Keratinocyte (primary cell): ENCODE measurements at regions not wholly inside any gene's neighbourhood (a gene's known extent, or its start where the extent isn't known, plus 50 kb on each side); places are given as distances from the start of the nearest gene placed in this dataset.

Experiments used
- DNase-seq: peaks from one replicate; pipeline ENCODE4 v3.0.0-alpha.2; 2011; ENCODE audit warnings: low read depth, missing footprints, low spot score
- FAIRE-seq: peaks from 2 replicates; lab custom pipeline; 2011; peaks lifted over from hg19 to GRCh38; lab: Jason Lieb, UNC
- H2AFZ ChIP-seq: 2 replicates; pipeline ENCODE4 v1.6.0; 2012; ENCODE audit warnings: low read length, control low read depth, inconsistent platforms; ENCODE audit not compliant: control insufficient read depth
- H3K27ac ChIP-seq: 2 replicates; pipeline ENCODE4 v1.5.1; 2011; ENCODE audit warnings: low read length; ENCODE audit not compliant: control insufficient read depth, insufficient read depth
- H3K27me3 ChIP-seq: 3 replicates; pipeline ENCODE4 v1.6.0; 2011; ENCODE audit warnings: low read length; ENCODE audit not compliant: control insufficient read depth, insufficient read depth; ENCODE audit errors: extremely low read depth
- H3K36me3 ChIP-seq, 2 experiments: 2 replicates in 1 of 2; 3 replicates in 1 of 2; pipeline ENCODE4 v1.5.1; 2011; ENCODE audit warnings: low read length in 2 of 2, mild to moderate bottlenecking in 1 of 2; ENCODE audit not compliant: control insufficient read depth in 2 of 2, insufficient read depth in 2 of 2; ENCODE audit errors: extremely low read depth in 1 of 2
- H3K4me1 ChIP-seq: 3 replicates; pipeline ENCODE4 v1.5.1; 2011; ENCODE audit warnings: low read length; ENCODE audit not compliant: control insufficient read depth, insufficient read depth; ENCODE audit errors: extremely low read depth
- H3K4me2 ChIP-seq: 3 replicates; pipeline ENCODE4 v1.6.0; 2011; ENCODE audit warnings: low read depth, low read length; ENCODE audit not compliant: control insufficient read depth, insufficient read depth; ENCODE audit errors: extremely low read depth
- H3K4me3 ChIP-seq, 3 experiments: fragments of 200-600 bp in 1 of 3; sonication (generic) in 1 of 3; 2 replicates in 2 of 3; 3 replicates in 1 of 3; pipeline ENCODE4 v1.5.1; 2011 to 2016; ENCODE audit warnings: low read length in 3 of 3, mild to moderate bottlenecking in 3 of 3, control low read depth in 2 of 3, inconsistent platforms in 1 of 3, low read depth in 1 of 3, mixed read lengths in 1 of 3, mixed run types in 1 of 3, moderate library complexity in 1 of 3; ENCODE audit not compliant: control insufficient read depth in 2 of 3, insufficient read depth in 2 of 3; ENCODE audit errors: extremely low read depth in 1 of 3
- H3K79me2 ChIP-seq: 2 replicates; pipeline ENCODE4 v1.6.0; 2012; ENCODE audit warnings: low read length; ENCODE audit not compliant: control insufficient read depth, insufficient read depth
- H3K9ac ChIP-seq: 3 replicates; pipeline ENCODE4 v1.6.0; 2011; ENCODE audit warnings: low read length; ENCODE audit not compliant: control insufficient read depth, insufficient read depth; ENCODE audit errors: extremely low read depth
- H3K9me1 ChIP-seq: 3 replicates; pipeline ENCODE4 v1.6.0; 2011; ENCODE audit warnings: low read length; ENCODE audit not compliant: control insufficient read depth, insufficient read depth; ENCODE audit errors: extremely low read depth
- H3K9me3 ChIP-seq: 2 replicates; pipeline ENCODE4 v1.5.1; 2012; ENCODE audit warnings: low read depth, low read length; ENCODE audit not compliant: control insufficient read depth
- H4K20me1 ChIP-seq: 3 replicates; pipeline ENCODE4 v1.6.0; 2011; ENCODE audit warnings: low read length; ENCODE audit not compliant: control insufficient read depth, insufficient read depth; ENCODE audit errors: extremely low read depth
- EZH2 ChIP-seq: IDR thresholded peaks from one replicate; pipeline ENCODE4 v1.6.1; 2012; ENCODE audit warnings: inconsistent platforms, mild to moderate bottlenecking, low read length, moderate library complexity
- dilution Hi-C: fragments of 300-500 bp; cut with MboI; formaldehyde crosslinking; loops from one replicate; pipeline ENCODE4 v1.7.0; 2020; ENCODE audit warnings: low sequenced_read_pairs; ENCODE audit not compliant: extremely low pct_ligation_motif_present
- TF ChIP-seq, protein P1 (sequence below), 3 experiments: IDR thresholded peaks in 1 of 3; conservative IDR thresholded peaks in 1 of 3; optimal IDR thresholded peaks in 1 of 3; 2 replicates in 2 of 3; 3 replicates in 1 of 3; pipeline versions ENCODE3 to v1.5.1; 2011; ENCODE audit warnings: low read length in 3 of 3, mild to moderate bottlenecking in 3 of 3, moderate library complexity in 2 of 3, control low read depth in 1 of 3, inconsistent platforms in 1 of 3; ENCODE audit not compliant: insufficient read depth in 2 of 3; ENCODE audit errors: extremely low read depth in 1 of 3

DNA sequence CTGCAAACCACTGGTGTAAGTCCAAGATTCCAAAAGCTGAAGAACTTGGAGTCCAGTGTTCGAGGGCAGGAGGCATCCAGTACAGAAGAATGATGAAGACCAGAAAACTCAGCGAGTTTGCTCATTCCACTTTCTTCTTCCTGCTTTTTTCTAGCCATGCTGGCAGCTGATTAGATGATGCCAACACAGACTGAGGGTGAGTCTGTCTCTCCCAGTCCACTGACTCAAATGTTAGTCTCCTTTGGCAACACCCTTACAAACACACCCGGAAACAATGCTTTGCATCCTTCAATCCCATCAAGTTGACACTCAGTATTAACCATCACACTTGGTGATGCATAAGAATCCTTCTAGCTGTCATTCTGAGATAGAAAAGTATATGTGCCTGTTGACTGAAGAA lies 1504.6 kb downstream of the EFNB2 start:
- H2AFZ ChIP-seq = no peak overlapping the region

GRCh38 chr13:105019073-105019472 lies 1516.4 kb downstream of the EFNB2 start:
- dilution Hi-C loops = no loop called here
- no peaks in the 10 kb centered on the region for H3K9me1 ChIP-seq
- H3K27me3 ChIP-seq = no peaks in the 10 kb centered on the region
- H3K9me3 ChIP-seq = no peaks in the 10 kb centered on the region
- H2AFZ ChIP-seq = no peak overlapping the region
- TF ChIP-seq, protein P1, sequence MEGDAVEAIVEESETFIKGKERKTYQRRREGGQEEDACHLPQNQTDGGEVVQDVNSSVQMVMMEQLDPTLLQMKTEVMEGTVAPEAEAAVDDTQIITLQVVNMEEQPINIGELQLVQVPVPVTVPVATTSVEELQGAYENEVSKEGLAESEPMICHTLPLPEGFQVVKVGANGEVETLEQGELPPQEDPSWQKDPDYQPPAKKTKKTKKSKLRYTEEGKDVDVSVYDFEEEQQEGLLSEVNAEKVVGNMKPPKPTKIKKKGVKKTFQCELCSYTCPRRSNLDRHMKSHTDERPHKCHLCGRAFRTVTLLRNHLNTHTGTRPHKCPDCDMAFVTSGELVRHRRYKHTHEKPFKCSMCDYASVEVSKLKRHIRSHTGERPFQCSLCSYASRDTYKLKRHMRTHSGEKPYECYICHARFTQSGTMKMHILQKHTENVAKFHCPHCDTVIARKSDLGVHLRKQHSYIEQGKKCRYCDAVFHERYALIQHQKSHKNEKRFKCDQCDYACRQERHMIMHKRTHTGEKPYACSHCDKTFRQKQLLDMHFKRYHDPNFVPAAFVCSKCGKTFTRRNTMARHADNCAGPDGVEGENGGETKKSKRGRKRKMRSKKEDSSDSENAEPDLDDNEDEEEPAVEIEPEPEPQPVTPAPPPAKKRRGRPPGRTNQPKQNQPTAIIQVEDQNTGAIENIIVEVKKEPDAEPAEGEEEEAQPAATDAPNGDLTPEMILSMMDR (optimal IDR thresholded peaks at IDR 0.05 in 1 of 3, IDR thresholded peaks at IDR 0.05 in 1 of 3, conservative IDR thresholded peaks at IDR 0.05 in 1 of 3; ENCODE audit: extremely low read depth in 1 of 3, insufficient read depth in 2 of 3, low read length in 3 of 3) = no peak
- TF ChIP-seq EZH2 = no peak
- no peaks in the 10 kb centered on the region for H4K20me1 ChIP-seq
- FAIRE-seq (no peak), DNase-seq (no peak)
- no peak overlapping the region for H3K4me2 ChIP-seq
- no peak overlapping the region for H3K27ac ChIP-seq
- no peak overlapping the region for H3K4me3 ChIP-seq
- H3K9ac ChIP-seq = no peak overlapping the region
- H3K79me2 ChIP-seq = no peaks in the 10 kb centered on the region
- H3K4me1 ChIP-seq = no peaks in the 10 kb centered on the region
- no peaks in the 10 kb centered on the region for H3K36me3 ChIP-seq

More for the DNA sequence above, 1504.6 kb downstream of the EFNB2 start:
- FAIRE-seq (no peak), DNase-seq (no peak)
- Histone ChIP-seq H3K4me3 (no peak overlapping the region), H3K27ac (no peak overlapping the region), H3K36me3 (no peaks in the 10 kb centered on the region), H3K4me2 (no peak overlapping the region), H3K27me3 (no peaks in the 10 kb centered on the region), H3K9me1 (no peaks in the 10 kb centered on the region), H3K9ac (no peak overlapping the region), H4K20me1 (no peaks in the 10 kb centered on the region), H3K4me1 (no peaks in the 10 kb centered on the region), H3K79me2 (no peaks in the 10 kb centered on the region), H3K9me3 (no peaks in the 10 kb centered on the region)
- dilution Hi-C loops = no loop called here
- no peak for TF ChIP-seq EZH2
- TF ChIP-seq, protein P1 (optimal IDR thresholded peaks at IDR 0.05 in 1 of 3, IDR thresholded peaks at IDR 0.05 in 1 of 3, conservative IDR thresholded peaks at IDR 0.05 in 1 of 3; ENCODE audit: extremely low read depth in 1 of 3, insufficient read depth in 2 of 3, low read length in 3 of 3) = no peak
